Mucosa of descending colon (tissue), 3 donors: ENCODE measurements at regions not wholly inside any gene's neighbourhood (a gene's known extent, or its start where the extent isn't known, plus 50 kb on each side); places are given as distances from the start of the nearest gene placed in this dataset.

ENCODE experiments used
- ATAC-seq: fragments of 200-7000 bp; cut with Tn5 transposase; one replicate; pipeline ENCODE4 v1.9.1; 2020; ENCODE audit warnings: mild to moderate bottlenecking, moderate library complexity
- DNase-seq, 3 donors: peaks; one replicate each; pipeline ENCODE4 v3.0.0-alpha.2; 2020
- H3K36me3 ChIP-seq: fragments of 200-600 bp; one replicate; pipeline ENCODE4 v1.8.0; 2021; ENCODE audit warnings: low read depth, mild to moderate bottlenecking
- H3K4me1 ChIP-seq: fragments of 200-600 bp; one replicate; pipeline ENCODE4 v1.8.0; 2021; ENCODE audit warnings: low read depth, mild to moderate bottlenecking
- H3K4me3 ChIP-seq: fragments of 200-600 bp; one replicate; pipeline ENCODE4 v1.8.0; 2021; ENCODE audit warnings: mild to moderate bottlenecking
- H3K9me3 ChIP-seq: fragments of 200-600 bp; one replicate; pipeline ENCODE4 v1.8.0; 2021; ENCODE audit warnings: mild to moderate bottlenecking
- CTCF ChIP-seq: fragments of 200-600 bp; IDR thresholded peaks from one replicate; pipeline ENCODE4 v1.8.0; 2022; ENCODE audit warnings: antibody characterized with exemption, mild to moderate bottlenecking
- intact Hi-C, 2 donors: fragments of 100-400 bp; cut with DNase I in 1 of 2; cut with micrococcal nuclease in 1 of 2; formaldehyde crosslinking; loops; one replicate each; pipeline versions ENCODE4 v1.11.0 to v1.11.1; 2022; cut with DNase I, micrococcal nuclease
- donor health status: DM: no; HTN: no; CAD: no; lungs with moderate emphysema.
- donor health status: DM: no; HTN: no; CAD: no.
- donor health status: DM: no; HTN: yes; CAD: no.

- TF ChIP-seq CTCF = no peak
- intact Hi-C loops = no loop called here
- no peak for ATAC-seq
- no peaks in the 10 kb centered on the region for H3K4me1 ChIP-seq
- H3K9me3 ChIP-seq = peaks cover 35% of the 10 kb centered on the region
- DNase-seq = no peak
- H3K4me3 ChIP-seq = no peak overlapping the region
- H3K36me3 ChIP-seq = no peaks in the 10 kb centered on the region
Measured at GRCh38 chr7:68235937-68236336, 1239.3 kb downstream of the TYW1 start.

- no peak for ATAC-seq
- Histone ChIP-seq H3K9me3 (peaks cover 34% of the 10 kb centered on the region), H3K4me1 (no peaks in the 10 kb centered on the region), H3K36me3 (no peaks in the 10 kb centered on the region), H3K4me3 (no peak overlapping the region)
- DNase-seq = no peak
- intact Hi-C loops = no loop called here
- no peak for TF ChIP-seq CTCF
Measured at GRCh38 chr7:68238204-68238805, 1241.7 kb downstream of the TYW1 start.

- no peak overlapping the region for H3K4me3 ChIP-seq
- ATAC-seq (no peak), DNase-seq (no peak)
- no peaks in the 10 kb centered on the region for H3K4me1 ChIP-seq
- no peaks in the 10 kb centered on the region for H3K36me3 ChIP-seq
- no peak for TF ChIP-seq CTCF
- peaks cover 44% of the 10 kb centered on the region for H3K9me3 ChIP-seq
- intact Hi-C loops = no loop called here
Measured at GRCh38 chr7:68243128-68243527, 1246.5 kb downstream of the TYW1 start.

- Histone ChIP-seq H3K4me1 (no peaks in the 10 kb centered on the region), H3K4me3 (no peak overlapping the region), H3K9me3 (peaks cover 55% of the 10 kb centered on the region), H3K36me3 (no peaks in the 10 kb centered on the region)
- ATAC-seq (no peak), DNase-seq (no peak)
- intact Hi-C loops = no loop called here
- TF ChIP-seq CTCF = no peak
Measured at GRCh38 chr7:68244389-68244788, 1247.8 kb downstream of the TYW1 start.

- H3K4me3 ChIP-seq = no peak overlapping the region
- H3K9me3 ChIP-seq = peaks cover 56% of the 10 kb centered on the region
- intact Hi-C loops = no loop called here
- no peak for TF ChIP-seq CTCF
- H3K36me3 ChIP-seq = no peaks in the 10 kb centered on the region
- H3K4me1 ChIP-seq = no peaks in the 10 kb centered on the region
- ATAC-seq (no peak), DNase-seq (no peak)
Measured at GRCh38 chr7:68245688-68246087, 1249.1 kb downstream of the TYW1 start.

GRCh38 chr7:68246189-68246633 is 1249.6 kb downstream of the TYW1 start:
- TF ChIP-seq CTCF = no peak
- Histone ChIP-seq H3K36me3 (no peaks in the 10 kb centered on the region), H3K4me1 (no peaks in the 10 kb centered on the region), H3K9me3 (peaks cover 51% of the 10 kb centered on the region), H3K4me3 (no peak overlapping the region)
- intact Hi-C loops = no loop called here
- ATAC-seq = no peak
- DNase-seq = no peak
